Activated CD4-positive, CD25-positive, alpha-beta regulatory T cell (primary cell): ENCODE measurements at regions not wholly inside any gene's neighbourhood (a gene's known extent, or its start where the extent isn't known, plus 50 kb on each side); places are given as distances from the start of the nearest gene placed in this dataset.
"Not testable (repeated sequence)": the region's sequence is repeated elsewhere in the genome, so short reads cannot be mapped to it uniquely, and the experiment has no call there.

Experiments
- DNase-seq, 4 experiments: peaks; one replicate each; lab custom pipeline; 2025; lab: John Stamatoyannopoulos, UW

DNA sequence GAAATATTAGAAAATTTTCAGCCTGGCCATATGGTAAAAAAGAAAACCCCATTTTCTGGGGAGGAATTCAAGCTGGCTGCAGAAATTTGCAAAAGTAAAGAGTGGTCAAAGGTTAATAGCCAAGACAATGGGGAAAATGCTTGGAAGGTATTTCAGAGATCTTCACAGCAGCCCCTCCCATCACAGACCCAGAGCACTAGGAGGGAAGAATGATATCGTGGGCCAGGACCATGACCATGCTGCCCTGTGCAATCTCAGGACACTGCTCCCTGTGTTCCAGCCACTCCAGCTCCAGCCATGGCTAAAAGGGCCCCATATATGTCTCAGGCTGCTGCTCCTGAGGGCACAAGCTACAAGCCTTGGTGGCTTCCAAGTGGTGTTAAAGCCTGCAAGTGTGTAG is 93.9 kb upstream of the AGAP1 start:
- DNase-seq: no peak

DNA sequence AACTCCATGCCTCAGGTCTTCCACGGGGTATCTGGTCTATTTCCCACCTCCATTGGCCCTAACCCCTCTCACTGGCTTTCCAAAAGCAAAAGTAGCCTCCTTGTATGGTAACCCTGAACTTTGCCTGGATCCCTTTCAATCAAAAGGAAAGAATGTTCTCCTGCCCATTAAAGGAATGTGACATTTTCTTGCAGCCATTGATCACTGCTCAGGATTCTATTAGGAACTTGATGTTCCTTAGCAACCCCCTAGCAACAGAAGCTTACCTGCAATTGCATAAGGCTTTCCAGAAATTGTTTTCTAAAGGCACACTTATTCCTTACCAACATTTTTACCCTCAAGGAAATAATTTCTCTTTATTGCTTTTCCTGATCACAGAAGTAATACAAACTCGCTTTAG is 91.4 kb upstream of the AGAP1 start:
- no peak for DNase-seq

DNA sequence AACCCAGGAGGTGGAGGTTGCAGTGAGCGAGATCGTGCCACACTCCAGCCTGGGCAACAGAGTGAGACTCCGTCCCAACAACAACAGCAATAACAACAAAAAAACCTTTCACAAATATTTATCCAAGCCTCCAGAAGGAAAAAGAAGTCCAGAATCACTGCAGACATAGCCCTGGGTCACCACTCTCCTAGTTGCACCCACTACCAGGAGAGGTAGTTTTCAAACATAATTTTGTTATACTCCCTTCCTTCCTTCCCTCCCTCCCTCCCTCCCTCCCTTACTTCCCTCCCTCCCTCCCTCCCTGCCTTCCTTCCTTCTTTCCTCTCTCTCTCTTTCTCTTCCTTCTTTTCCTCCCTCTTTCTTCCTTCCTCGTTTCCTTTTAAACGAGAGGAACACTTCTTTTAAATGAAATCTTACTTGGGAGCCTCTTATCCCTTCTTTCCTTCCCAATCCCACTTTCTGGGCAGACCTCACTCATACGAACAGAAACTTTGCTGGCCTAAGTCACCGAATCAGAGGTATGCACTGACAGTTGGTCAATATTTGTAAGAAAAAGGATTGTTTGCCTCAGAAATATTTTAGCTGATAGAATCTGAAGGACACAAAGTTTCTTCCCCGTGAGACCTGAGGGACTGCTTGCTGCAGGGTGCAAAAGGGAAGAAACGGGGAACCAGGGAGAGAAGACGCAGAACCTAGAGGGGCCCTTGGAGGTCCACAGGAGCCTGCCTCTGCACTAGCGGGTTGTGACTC is 88.1 kb upstream of the AGAP1 start:
- no peak for DNase-seq

- no peak for DNase-seq
Observed at GRCh38 chr2:235406430-235406829, 87.4 kb upstream of the AGAP1 start.

DNA sequence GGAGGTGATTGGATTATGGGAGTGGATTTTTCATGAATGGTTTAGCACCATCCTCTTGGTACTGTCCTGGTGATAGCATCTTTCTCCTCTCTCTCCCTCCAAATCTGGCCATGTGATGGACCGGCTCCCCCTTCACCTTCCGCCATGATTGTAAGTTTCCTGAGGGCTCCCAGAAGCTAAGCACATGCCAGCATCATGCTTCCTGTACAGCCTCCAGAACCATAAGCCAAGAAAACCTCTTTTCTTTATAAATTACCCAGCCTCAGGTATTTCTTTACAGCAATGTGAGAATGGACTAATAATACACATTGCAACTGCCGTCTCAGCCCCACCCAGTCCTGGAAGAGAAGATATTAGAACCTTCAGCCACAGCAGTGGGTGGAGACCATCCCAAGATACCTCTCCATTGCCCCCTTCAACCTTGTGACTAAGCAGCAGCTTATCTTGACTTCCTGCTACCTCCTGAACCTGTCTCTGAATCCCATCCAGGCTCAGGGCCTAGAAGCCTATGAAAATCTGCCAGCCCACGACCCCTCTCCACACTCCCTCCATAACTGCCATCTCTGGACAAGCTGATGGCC is 81.8 kb upstream of the AGAP1 start:
- no peak for DNase-seq

DNA sequence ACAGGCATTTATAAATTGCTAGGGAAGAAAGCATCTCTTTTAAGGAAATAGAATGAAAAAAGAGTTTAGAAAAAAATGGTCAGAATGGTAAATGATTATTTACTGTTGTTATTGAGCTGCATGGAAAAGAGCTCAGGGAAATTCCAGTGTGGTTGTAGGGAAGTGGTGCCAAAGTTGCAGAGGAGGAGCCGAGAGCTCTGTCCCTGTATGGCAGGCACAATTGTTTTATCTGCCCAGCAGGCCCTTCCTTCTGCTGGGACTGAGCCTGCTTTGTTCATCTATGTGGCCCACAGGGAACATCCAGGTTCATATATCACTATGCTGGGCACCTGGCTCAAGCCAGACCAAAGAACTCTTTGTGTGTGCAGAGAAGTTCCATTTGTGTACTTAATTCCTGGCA is 80.8 kb upstream of the AGAP1 start:
- DNase-seq: no peak

GRCh38 chr2:235414422-235414821 is 79.4 kb upstream of the AGAP1 start:
- no peak for DNase-seq

DNA sequence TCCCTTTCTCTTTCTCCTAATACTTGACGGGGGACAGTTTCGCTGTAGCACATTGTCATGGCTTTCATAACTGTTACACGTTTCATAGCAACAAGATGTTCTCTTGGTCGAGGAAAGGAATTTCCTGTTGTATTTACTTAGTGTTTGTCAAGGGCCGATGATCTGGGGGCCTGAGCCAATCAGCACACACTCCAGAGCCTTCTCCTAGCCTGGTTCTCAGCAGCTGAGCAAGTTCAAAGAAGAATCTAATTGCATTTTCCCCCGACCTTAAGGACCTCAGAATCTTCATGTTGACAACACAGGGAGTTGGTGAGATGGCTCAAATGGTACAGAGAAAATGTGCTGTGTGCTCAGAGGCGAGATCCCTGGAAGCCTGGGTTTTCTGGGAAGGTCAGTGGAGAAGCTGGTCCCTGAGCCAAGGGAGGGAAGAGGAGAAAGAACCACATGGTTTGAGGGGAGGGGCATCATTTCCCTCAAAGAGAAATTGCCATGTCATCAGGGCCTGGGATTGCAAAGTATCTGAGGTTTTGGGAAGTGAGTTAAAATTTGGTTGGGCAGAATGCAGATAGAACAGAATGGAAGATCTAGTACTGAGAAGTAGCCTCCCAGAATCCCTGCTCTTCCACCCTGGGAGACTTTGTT is 76.9 kb upstream of the AGAP1 start:
- DNase-seq: no peak

GRCh38 chr2:235418918-235419317 is 74.9 kb upstream of the AGAP1 start:
- no peak for DNase-seq

GRCh38 chr2:235419996-235420395 is 73.8 kb upstream of the AGAP1 start:
- no peak for DNase-seq

DNA sequence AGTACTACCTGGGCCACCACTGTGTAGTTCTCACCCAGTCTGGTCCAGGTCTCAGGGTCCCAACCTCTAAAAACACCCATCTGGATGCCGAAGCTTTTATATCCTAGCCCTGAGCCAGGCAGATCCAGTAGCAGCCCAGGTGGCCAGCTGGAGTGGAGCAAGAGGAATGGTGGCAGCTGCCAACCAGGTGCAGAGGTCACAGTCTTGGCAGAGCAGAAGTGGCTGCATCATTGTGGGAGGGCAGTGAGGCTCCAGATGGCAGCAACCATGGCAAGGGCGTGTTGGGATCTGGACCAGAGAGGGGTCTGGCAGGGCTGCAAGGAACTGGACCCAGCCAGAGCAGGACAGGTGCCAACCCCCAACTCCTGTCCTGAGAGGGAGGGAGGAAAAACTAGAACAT is 72.2 kb upstream of the AGAP1 start:
- no peak for DNase-seq

GRCh38 chr2:235430366-235431083 is 63.3 kb upstream of the AGAP1 start:
- DNase-seq: no peak

DNA sequence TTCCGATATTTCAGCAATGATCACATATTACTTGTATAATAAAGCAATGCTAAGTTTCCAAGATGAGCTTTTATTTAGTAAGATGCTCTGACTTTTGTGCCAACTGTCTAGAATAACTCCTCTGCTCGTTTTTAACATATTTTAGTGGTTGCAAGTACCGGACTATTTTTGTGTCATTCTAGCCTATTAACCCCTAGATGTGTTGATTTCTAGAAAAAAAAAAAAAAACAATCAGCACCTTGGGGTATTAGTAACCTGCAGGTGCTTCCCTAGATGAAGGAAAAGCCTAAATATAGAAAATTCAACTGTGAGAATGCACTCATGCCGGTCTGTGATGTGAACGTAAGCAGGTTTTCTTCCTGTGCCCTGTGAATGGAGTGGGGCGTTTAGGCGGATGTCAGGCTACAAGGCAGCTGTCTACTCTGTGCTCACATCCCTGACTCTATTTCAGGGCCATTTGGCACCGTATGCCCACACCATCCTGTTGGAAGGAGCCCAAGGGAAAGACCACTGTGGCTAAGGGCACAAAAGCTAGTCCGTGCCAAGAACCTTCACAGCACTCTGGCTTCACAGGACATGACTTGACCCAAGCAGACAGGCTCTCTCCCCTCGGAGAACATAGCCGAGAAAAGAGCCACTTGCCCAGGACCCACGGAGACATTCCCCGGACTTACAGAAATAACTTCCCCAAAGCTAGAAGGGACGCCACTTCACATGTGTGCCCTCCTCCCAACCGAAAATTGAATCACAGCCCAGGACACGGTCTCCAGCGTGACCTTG is 60.9 kb upstream of the AGAP1 start:
- no peak for DNase-seq

DNA sequence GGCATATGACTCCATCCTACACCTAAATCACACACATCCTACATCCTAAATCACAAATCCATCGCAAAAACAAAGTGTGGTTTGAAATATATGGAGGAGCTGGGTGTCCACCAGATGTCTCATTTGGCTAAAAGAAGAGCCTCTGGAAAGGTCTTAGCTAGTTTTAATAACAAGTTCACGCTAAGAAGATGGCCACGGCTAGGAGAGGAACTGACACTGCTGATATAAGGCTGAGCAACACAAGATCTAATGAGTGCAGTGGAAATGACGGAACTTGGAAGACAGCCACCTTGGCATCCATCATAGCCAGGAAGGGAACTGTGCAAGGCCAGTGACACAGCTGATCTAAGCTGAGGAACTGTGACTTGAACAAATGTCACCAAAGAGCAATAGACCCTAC is 60.0 kb upstream of the AGAP1 start:
- DNase-seq: no peak

DNA sequence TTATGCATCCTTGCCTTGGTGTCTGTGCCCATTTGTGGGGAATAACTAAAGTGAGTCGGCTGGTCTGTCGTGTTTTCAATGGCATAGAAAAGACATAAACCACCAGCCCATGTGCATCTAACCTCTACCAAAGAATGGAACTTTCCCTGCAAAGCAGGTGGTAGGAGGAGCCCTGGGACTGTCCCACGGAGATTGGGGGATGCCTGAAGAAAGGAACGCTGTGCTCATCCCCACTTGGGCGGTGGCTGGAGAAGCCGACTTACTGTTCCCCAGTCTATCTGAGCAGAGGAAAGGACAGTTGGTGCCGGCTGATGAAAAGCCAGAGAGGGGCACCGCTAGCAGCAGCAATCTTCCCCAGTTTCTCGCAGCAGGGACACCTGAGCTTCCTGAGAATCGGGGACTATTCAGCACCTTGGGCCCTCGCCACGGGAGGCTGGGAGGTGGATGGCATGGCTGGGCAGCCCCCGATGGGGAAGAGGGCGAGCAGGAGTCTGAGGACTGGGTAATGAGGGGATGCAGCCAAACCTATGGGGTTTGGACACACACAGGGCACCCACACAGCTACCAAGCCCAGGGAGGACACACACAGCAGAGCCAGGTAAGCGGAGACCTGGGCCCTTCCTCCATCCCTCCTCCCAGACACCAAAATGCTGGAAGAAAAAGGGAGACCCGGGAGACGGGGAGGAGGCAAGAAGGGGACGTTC is 53.7 kb upstream of the AGAP1 start:
- DNase-seq: no peak

DNA sequence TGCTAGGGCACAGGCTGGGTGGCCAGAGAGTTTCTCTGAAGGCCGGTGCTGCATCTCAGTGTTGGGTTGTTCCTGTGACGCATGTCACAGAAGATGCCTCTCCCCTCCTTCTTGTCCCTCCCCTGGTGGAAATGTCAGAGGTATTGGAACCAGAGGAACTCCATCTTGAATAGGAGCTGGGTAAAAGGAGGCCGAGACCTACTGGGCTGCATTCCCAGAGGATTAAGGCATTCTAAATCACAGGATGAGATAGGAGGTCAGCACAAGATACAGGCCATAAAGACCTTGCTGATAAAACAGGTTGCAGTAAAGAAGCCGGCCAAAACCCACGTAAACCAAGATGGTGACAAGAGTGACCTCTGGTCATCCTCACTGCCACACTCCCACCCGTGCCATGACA is 50.3 kb upstream of the AGAP1 start:
- not testable (repeated sequence) for DNase-seq
